GM19452 (cell line): ENCODE measurements at regions not wholly inside any gene's neighbourhood (a gene's known extent, or its start where the extent isn't known, plus 50 kb on each side); places are given as distances from the start of the nearest gene placed in this dataset.
"Not testable (repeated sequence)": the region's sequence is repeated elsewhere in the genome, so short reads cannot be mapped to it uniquely, and the experiment has no call there.

Source experiments
- ATAC-seq: cut with Tn5 transposase; IDR thresholded peaks from one replicate; pipeline ENCODE4 v1.9.1; 2021; ENCODE audit not compliant: unreplicated experiment

GRCh38 chr4:149870008-149870407, 54.4 kb upstream of the IQCM start:
- ATAC-seq: no peak

- ATAC-seq: no peak
Measured at GRCh38 chr4:149881744-149882143, 66.1 kb upstream of the IQCM start.

GRCh38 chr4:149882251-149882650, 66.6 kb upstream of the IQCM start:
- ATAC-seq: no peak

GRCh38 chr4:149884046-149884445, 68.4 kb upstream of the IQCM start:
- no peak for ATAC-seq

GRCh38 chr4:149884529-149885181, 69.0 kb upstream of the IQCM start:
- peak; percentile 84 for ATAC-seq

- ATAC-seq: no peak
Measured at GRCh38 chr4:149885896-149886295, 70.3 kb upstream of the IQCM start.

- no peak for ATAC-seq
Measured at GRCh38 chr4:149886786-149887490, 71.3 kb upstream of the IQCM start.

GRCh38 chr4:149889991-149890390, 74.3 kb upstream of the IQCM start:
- no peak for ATAC-seq

- ATAC-seq: no peak
Measured at GRCh38 chr4:149890531-149890930, 74.9 kb upstream of the IQCM start.

GRCh38 chr4:149891426-149891825, 75.8 kb upstream of the IQCM start:
- no peak for ATAC-seq

- ATAC-seq: no peak
Measured at GRCh38 chr4:149896432-149896831, 80.8 kb upstream of the IQCM start.

- ATAC-seq: no peak
Measured at GRCh38 chr4:149897783-149898182, 82.1 kb upstream of the IQCM start.

- no peak for ATAC-seq
Measured at GRCh38 chr4:149901128-149901527, 85.5 kb upstream of the IQCM start.

GRCh38 chr4:149902242-149902641, 86.6 kb upstream of the IQCM start:
- ATAC-seq: no peak

GRCh38 chr4:149910177-149910576, 94.5 kb upstream of the IQCM start:
- ATAC-seq: no peak

- ATAC-seq: no peak
Measured at GRCh38 chr4:149910604-149911350, 95.1 kb upstream of the IQCM start.

- no peak for ATAC-seq
Measured at GRCh38 chr4:149911354-149911753, 95.7 kb upstream of the IQCM start.

- no peak for ATAC-seq
Measured at GRCh38 chr4:149912000-149912399, 96.4 kb upstream of the IQCM start.

GRCh38 chr4:149914119-149915115, 98.8 kb upstream of the IQCM start:
- ATAC-seq: peak; percentile 78

GRCh38 chr4:149915735-149916134, 100.1 kb upstream of the IQCM start:
- not testable (repeated sequence) for ATAC-seq

- ATAC-seq: no peak
Measured at GRCh38 chr4:149923736-149924135, 108.1 kb upstream of the IQCM start.
